Ureter (tissue), 1 donor: ENCODE measurements at regions not wholly inside any gene's neighbourhood (a gene's known extent, or its start where the extent isn't known, plus 50 kb on each side); places are given as distances from the start of the nearest gene placed in this dataset.
"Not testable (repeated sequence)": the region's sequence is repeated elsewhere in the genome, so short reads cannot be mapped to it uniquely, and the experiment has no call there.

Source experiments
- DNase-seq: peaks from one replicate; pipeline ENCODE4 v3.0.0-alpha.2; 2020; ENCODE audit warnings: low spot score
- donor health status: DM: yes; HTN: yes; CAD: no.

GRCh38 chr1:166391279-166392066, 224.7 kb upstream of the FAM78B start:
- DNase-seq = no peak

DNA sequence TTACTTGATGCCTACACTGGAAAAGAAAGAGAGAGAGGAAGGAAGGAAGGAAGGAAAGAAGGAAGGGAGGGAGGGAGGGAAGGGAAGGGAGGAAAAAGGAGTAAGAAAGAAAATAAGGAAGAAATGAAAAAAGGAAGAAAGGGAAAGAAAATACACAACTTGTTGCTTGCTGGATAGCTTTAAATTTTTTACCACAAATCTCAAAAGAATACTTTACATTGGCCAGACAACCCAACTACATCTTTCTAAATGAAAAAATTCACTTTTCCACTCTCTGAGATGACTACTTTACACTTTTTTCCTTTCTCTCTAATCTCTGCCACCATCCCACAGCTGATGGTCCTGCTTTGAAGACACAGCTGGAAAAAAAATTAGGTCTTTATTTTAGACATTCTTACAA, 228.9 kb upstream of the FAM78B start:
- DNase-seq = no peak

- DNase-seq = not testable (repeated sequence)
Observed at GRCh38 chr1:166409253-166410082, 242.7 kb upstream of the FAM78B start.

- DNase-seq = no peak
Observed at GRCh38 chr1:166410083-166410385, 243.2 kb upstream of the FAM78B start.

- not testable (repeated sequence) for DNase-seq
Observed at GRCh38 chr1:166416831-166417230, 250.0 kb upstream of the FAM78B start.

DNA sequence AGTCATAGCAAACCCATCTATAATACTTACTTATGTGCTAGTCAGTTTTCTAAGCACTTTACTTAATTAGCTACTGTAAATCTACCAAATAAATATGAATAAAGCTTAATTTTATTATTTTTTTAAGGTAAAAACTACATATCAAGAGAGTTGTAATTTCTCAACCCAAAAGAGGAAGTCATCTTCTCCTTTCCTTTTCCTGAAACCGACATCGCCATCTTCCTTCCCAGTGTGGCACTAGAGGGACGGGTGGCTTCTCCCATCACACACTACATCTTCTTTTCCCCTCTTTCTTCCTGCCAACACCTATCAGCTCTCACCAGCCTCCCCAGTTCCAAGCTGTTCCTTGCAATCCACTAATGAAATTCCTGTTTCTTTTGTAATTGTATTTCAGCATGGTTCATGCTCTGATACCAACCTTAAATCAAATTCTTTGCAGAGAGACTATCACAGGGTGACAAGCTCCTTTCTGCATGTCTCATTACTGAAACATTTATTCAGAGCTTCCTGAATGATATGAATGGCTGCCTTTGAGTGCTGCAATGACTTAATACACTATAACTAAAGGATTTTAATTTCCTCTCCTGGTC, 251.6 kb upstream of the FAM78B start:
- no peak for DNase-seq

- not testable (repeated sequence) for DNase-seq
Observed at GRCh38 chr1:166422586-166422985, 255.8 kb upstream of the FAM78B start.

DNA sequence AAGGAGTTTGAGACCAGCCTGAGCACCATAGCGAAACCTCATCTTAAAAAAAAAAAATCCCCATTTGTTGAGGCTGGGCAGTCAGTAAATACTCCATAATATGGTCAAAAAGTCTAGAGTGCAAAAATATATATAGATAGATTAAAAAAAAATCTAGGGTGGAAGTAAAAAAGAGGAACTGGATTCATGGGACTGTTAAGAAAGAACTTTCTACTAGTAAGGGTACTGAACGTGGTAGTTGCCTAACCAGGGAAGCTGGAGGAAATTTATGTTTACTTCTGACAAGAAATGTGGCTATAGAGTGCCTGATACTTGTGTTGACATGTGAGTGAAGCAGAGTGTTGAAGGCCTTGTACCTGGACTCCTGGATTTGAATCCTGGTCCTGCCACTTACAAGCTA, 265.9 kb upstream of the FAM78B start:
- DNase-seq = no peak

DNA sequence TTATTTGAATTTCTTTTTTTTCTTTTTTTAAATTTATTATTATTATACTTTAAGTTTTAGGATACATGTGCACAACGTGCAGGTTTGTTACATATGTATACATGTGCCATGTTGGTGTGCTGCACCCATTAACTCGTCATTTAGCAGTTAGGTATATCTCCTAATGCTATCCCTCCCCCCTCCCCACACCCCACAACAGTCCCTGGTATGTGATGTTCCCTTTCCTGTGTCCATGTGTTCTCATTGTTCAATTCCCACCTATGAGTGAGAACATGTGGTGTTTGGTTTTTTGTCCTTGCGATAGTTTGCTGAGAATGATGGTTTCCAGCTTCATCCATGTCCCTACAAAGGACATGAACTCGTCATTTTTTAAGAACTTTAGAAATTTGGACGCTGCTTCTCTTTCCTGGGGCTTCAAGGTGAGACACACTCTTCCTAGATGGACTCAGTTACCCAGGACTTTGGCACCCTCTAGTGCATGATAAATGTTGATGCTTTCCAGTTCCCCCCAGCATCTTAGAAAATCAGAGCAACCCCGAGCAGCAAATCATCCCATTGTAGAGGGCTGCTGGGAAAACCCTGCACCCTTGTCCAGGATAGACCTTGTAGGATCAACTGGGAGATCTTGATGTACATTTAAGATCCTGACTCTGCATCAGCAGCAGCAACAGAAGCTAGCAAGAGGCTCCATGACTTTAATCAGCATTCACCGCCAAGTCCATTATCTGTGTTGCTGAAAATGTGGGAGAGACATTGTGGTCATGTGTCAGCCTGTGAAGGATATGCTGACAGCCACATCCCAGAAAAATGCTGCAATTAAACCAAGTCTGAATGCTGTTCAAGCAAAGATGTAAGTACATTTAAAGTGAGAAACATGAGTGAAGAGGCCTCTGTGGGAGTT, 266.9 kb upstream of the FAM78B start:
- not testable (repeated sequence) for DNase-seq

DNA sequence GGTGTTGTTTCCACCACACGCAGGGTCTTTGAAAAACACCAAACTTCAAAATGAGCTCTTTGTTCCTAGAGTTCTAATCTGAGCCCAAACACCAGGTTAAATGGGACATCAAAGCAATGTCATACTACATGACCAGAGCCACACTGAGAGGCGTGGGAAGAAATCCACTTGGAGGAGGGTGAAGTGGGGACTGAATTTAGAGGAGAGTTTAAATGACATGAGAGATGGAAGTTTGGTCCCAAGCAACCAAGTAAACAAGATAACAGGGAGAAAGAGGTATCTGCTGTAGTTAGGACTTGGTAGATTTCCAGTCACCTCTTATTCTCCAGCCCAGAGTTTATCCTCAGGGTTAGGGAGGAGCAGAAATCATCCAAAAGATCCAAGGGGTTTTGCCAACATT, 290.9 kb upstream of the FAM78B start:
- DNase-seq = no peak

DNA sequence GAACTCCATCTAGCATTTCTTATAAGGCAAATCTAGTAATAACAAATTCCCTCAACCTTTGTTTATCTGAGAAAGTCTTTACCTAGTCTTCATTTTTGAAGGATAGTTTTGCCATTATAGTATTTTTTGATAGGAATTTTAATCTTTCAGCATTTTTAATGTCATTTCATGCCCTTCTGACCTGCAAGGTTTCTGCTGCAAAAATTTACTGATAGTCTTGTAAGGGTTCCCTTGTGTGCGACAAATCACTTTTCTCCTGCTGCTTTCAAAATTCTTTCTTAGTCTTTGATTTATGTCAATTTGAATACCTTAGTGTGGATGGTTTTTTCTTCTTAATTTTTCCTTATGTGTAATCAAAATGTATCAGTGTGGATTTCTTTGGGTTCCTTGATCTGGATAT, 297.5 kb upstream of the FAM78B start:
- no peak for DNase-seq

- DNase-seq = no peak
Observed at GRCh38 chr1:166470014-166470413, 303.2 kb upstream of the FAM78B start.

DNA sequence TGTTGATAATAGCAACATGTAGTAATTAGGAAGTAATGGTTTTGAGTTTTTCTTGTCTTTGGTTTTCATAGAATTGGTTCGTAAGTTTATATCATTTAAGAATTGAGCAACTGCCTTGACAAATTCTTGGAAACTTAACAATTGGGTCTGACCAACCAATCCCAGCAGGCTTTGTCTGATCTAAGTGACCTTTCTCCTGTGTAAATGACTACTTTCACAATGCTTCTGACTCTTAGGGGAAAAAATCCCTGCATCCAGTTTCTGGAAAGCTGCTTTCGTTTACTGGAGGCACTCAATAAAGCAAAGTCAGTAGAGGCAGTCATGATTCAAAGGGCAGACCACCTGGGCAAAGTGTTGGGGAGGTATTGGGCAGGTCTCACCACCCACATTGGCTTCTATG, 303.6 kb upstream of the FAM78B start:
- no peak for DNase-seq

DNA sequence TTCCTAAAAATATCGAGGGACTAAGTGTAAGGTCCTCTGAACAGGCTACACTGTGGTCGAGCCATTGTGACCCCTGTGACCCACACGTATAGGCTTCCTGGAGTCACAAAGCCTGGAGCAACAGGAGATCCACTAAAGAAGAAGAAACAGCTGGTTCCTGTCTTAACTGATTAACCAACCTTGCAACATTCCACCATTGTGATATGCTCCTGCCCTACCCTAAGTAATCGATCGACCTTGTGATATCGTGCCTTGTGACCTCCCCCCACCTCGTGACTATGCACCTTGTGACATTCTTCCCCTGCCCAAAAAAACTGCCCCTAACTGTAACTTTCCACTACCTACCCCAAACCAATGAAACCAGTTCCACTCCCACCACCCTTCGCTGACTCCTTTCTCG, 304.6 kb upstream of the FAM78B start:
- no peak for DNase-seq

DNA sequence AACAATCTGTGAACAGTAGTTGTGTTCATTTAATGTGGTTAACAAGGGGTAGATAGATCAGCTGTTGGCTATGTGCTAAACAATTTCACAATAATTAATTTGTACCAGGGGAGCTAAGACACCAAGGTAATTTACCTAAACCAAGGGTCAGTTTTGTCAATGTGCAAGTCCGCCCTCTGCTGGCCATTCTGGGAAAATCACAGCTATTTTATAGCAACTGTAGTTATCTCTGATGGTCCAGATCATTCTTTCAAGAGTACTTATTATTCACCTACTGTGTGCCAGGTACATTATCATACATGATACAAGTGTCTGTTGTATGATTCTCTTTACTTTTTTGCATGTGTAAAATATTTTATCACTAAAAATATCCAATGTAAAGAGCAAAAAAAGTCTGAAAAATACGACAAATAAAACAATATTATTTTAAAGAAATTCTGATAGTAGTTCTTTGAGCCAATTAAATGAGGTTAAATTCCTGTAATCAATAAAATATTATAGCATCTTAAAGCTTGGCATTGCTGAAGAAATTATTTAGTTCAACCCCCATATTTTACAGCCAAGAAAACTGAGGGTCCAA, 312.3 kb upstream of the FAM78B start:
- no peak for DNase-seq

GRCh38 chr1:166484471-166484870, 317.7 kb upstream of the FAM78B start:
- DNase-seq = no peak

- DNase-seq = no peak
Observed at GRCh38 chr1:166484871-166485270, 318.1 kb upstream of the FAM78B start.

- DNase-seq = no peak
Observed at GRCh38 chr1:166485620-166486019, 318.8 kb upstream of the FAM78B start.

DNA sequence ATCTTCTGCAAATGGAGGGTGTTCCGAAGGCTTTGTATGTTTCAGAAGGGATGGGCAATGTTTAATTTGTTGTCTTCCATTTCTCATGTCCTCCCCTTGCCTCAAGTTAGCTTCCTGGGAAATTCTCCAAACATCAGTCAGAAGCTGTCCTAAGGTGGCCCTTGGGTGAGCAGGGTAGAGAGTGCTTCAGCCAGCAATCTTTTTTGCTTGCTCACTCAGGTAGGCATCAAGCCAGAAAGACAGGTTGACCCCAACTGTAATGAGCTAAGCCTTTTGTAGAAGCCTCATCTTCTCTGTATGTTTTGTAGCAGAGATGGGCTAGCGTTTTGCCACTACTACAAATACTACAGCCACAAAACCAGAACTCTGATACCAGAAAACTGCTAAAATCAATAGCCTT, 321.5 kb upstream of the FAM78B start:
- DNase-seq = no peak

DNA sequence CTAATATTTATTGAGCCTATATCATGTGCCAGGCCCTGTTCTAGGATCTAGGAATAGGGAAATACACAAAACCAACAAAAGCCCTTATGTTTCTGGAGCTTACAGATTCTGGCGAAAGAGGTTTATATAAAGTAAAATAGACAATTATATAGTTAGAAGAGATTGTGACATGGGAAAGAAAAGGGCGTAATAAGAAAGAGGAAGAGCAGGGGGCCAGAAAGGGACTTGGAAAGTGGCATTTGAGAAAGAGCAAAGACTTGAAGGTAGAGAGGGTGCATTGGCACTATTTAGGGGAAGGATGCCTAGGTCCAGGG, 322.5 kb upstream of the FAM78B start:
- DNase-seq = no peak

GRCh38 chr1:166489670-166490436, 323.1 kb upstream of the FAM78B start:
- peak; percentile 50 for DNase-seq
